GM12873 (cell line): ENCODE measurements at regions not wholly inside any gene's neighbourhood (a gene's known extent, or its start where the extent isn't known, plus 50 kb on each side); places are given as distances from the start of the nearest gene placed in this dataset.

Experiments
- TF ChIP-seq, protein P1 (sequence below): IDR thresholded peaks from 2 replicates; pipeline ENCODE4 v1.5.1; 2012; ENCODE audit warnings: low read depth, mild to moderate bottlenecking, moderate library complexity, low read length, control low read depth; ENCODE audit not compliant: insufficient read depth; ENCODE audit errors: missing control alignments

DNA sequence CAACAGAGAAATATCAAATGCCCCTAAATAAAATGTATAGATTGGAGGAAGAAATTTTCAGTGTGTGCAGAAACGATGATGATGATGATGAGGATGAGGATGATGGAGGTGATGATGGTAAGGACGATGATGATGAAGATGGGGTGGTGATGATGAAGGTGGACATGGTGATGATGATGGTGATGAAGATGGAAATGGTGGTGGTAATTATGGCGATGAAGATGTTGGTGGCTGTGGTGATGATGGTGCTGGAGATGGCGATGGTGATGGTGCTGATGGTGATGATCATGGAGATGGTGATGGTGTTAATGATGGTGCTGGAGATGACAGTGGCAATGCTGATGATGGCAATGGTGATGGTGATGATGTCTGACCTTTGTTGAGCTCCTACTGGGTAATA lies 141.2 kb downstream of the DHX35 start:
- TF ChIP-seq, protein P1, sequence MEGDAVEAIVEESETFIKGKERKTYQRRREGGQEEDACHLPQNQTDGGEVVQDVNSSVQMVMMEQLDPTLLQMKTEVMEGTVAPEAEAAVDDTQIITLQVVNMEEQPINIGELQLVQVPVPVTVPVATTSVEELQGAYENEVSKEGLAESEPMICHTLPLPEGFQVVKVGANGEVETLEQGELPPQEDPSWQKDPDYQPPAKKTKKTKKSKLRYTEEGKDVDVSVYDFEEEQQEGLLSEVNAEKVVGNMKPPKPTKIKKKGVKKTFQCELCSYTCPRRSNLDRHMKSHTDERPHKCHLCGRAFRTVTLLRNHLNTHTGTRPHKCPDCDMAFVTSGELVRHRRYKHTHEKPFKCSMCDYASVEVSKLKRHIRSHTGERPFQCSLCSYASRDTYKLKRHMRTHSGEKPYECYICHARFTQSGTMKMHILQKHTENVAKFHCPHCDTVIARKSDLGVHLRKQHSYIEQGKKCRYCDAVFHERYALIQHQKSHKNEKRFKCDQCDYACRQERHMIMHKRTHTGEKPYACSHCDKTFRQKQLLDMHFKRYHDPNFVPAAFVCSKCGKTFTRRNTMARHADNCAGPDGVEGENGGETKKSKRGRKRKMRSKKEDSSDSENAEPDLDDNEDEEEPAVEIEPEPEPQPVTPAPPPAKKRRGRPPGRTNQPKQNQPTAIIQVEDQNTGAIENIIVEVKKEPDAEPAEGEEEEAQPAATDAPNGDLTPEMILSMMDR: no peak

DNA sequence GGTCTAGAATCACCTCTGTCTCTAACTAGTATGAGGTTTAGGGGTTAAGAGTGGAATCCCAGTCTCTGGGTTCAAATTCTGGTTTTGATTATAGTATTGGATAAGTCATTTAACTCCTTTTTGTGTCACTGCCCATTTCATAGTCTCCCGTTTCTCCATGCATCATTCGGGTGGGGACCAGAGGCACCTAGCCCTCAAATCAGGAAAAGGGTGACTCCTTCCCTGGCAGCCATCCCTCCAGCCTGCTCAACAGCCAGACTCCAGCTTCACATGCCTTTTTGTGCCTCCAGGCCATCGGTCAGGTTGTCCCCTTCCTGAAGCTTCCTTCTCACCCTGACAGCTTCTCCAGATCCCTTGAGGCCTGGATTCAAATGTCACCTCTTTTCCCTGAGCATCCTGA lies 139.8 kb downstream of the DHX35 start:
- TF ChIP-seq, protein P1: no peak

DNA sequence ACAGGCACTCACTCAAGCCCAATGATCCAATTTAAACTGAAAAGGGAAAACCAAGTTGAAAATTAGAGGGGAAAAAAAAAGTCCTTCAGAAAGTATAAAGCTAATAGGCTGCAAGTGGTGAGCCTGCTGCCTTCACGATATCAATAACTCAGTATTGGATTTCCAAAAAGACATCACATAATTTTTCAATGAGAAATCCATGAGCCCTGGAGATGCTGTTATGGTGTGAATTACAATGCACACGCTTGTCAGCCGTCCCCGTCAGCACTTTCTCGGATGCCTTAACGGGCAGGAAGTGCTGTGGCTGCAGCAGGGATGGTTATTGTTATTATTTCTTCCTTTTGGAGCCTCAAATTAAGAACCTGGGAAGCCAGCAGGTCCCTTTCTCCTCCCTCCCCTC lies 138.5 kb downstream of the DHX35 start:
- TF ChIP-seq, protein P1: no peak

DNA sequence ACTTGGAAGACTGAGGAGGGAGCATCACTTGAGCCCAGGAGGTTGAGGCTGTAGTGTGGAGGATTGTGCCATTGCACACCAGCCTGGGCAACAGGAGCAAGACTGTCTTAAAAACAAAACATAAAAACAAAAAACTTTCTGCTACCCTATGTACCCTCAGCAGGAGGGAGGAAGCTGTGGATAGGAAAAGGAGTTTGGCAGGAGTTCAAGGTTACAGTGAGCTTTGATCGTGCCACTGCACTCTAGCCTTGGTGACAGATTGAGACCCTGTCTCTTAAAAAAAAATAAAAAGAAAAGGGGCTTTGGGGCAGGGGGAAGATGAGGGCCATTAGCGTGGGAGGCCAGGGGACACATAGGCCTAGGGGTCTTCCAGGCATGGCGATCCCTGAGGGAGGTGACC lies 135.7 kb downstream of the DHX35 start:
- TF ChIP-seq, protein P1: no peak

DNA sequence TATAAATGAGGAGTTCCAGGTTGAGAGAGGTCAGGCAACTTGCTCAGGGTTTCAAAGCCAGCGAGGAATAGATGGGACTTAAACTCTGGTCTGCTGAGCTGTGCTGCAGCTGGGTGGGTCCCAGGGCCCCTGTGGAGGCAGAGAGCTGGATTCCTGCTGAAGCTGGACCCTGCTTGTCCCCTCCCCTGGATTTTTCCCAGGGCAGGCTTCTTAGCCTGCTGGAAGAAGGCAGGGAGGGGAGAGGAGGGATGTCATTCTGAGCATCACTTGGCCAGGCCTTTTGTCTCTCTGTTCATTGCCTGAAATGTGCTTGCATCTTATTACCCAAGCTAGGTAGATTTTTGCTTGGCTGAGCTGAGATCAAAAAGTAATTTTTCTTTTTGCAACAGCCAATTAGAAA lies 133.7 kb downstream of the DHX35 start:
- TF ChIP-seq, protein P1: no peak

DNA sequence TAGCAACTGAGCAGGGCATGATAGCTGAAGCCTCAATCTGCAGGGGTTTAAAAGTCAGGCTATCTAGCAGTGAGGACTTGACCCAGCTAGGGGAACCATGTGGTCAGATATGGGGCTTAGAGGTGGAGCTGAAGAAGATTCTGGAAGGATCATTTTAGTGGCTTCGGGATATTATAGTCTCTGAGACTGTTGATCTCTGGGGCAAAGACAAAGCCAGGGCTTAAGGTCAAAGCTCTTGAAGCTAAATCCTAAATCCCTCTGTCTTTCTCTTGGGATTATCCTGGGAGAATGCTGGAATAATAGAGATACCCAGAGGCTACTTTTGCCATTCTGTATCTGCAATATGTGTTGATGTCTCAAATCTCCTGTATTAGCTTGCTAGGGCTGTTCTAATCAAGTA lies 132.2 kb downstream of the DHX35 start:
- TF ChIP-seq, protein P1: no peak

DNA sequence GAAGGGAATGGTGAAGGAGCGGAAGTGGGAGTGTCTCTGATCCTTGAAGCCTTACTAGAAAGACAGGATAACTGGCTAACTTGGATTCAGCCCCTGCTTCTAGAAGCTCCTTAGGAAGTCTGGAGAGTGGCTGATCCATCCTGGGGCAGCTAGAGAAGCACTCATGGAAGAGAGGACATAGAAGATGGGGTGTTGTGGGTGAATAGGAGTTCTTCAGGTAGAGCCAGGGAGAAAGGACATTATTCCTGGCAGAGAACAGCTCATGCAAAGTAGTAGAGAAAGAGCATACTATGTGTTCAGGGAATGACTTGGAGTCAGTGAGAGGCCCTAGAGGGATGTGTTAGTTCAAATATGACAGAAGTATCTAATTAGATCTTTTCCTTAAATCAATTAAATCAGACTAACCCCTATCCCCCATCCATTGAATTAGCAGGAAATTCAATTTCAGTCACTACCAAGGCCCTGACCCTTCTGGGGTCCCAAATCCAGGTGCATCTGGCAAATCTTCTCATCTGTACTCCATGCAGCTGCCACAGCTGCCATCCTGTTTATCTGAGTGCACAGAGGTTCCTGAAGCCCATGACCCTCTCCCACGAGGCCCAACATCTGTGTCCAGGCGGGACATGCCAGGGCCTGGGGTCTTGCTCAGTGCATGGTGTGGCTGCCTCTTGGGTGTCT lies 130.7 kb downstream of the DHX35 start:
- TF ChIP-seq, protein P1: no peak
